Daoy (cell line): ENCODE measurements at regions not wholly inside any gene's neighbourhood (a gene's known extent, or its start where the extent isn't known, plus 50 kb on each side); places are given as distances from the start of the nearest gene placed in this dataset.
"Not testable (repeated sequence)": the region's sequence is repeated elsewhere in the genome, so short reads cannot be mapped to it uniquely, and the experiment has no call there.

ENCODE experiments used
- DNase-seq: peaks from one replicate; pipeline ENCODE4 v3.0.0-alpha.2; 2015; ENCODE audit warnings: low read depth

DNA sequence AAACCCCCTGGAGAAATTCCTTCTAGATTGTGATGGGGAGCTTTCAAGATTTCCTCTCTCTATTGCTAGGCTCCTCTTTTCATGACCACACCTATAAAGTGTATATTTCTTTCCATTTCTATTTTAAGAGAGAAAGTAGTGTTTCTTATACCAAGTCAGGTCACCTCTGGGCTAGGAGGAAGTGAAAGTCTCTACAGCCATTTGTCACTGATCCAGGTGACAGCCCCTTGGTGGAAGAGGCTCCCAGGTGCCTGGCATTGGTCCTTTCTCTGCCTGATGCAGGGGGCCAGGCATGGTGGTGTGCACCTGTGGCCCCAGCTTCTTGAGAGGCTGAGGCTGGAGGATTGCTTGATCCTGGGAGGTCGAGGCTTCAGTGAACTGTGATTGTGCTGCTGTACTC, 64.7 kb downstream of the DHCR7 start:
- no peak for DNase-seq

GRCh38 chr11:71381781-71382505, 66.2 kb downstream of the DHCR7 start:
- DNase-seq, result no peak

DNA sequence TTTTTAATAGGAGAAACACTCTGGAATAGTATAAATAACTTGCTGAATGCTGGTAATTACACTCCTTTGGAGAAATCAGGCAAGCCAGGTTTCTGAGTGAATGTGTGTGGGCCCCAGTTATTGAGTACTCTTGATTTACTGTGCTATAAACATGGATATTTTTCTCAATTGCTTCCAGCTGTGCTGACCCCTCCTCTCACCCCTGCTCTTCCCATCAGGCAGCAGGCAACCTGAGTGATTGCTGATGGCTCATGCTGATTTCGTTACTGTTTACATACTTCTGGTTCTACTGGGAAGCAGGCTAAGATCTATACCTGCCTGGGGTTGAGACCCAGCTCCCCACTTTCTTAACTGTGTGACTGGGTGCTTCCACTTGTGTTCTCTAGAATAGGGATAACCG, 68.5 kb downstream of the DHCR7 start:
- no peak for DNase-seq

DNA sequence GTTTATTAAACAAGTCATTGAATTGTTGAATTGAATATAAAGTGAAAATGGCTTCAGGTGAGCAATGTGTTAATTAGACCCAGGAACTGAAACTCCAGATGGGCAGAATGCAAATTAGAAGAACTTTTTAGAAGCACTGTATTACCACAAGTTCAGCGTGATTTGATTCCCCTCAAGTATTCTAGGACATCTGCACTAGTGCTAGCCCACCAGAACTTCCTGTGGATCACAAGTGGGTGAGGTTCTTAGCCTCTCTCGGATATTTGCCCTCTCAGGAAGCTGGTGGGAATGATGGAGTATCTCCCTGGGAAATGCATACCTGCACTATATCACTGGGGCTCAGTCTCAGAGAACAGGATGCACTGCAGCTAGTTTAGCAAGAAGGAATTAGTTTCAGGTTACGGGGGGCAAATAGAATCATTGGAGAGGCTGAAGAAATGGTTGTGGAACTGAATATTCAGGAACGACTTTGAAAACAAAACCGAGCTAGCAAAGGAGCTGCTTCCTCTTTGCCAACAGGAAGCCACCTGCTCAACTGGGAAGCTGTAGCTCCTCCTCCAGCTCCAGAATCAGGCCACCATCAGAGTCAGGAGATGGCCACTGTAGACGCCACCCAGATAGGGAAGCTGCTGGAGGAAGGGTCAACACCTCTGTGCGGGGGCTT, 74.3 kb downstream of the DHCR7 start:
- DNase-seq, result no peak

GRCh38 chr11:71372693-71373657, 75.2 kb downstream of the DHCR7 start:
- no peak for DNase-seq

DNA sequence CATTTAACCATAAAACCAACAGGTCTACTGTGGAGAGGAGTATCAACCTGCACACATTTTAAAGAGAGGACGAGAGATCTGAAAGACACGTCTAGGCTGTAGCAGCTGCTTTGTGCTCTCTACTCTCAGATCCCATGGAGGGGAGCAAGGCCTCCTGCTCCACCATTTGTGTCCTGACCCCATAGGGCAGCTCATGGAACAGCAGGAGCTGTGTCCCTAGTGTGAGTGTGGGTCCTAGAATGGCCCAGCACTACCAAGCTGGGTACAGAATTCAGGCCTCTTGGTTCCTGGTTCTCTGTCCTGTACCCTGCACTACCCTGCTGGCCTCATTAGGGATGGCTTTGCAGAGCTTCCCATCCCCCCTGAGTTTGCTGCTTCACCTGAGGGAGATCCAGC, 76.5 kb downstream of the DHCR7 start:
- DNase-seq, result no peak

GRCh38 chr11:71370895-71371673, 77.1 kb downstream of the DHCR7 start:
- DNase-seq, result no peak

DNA sequence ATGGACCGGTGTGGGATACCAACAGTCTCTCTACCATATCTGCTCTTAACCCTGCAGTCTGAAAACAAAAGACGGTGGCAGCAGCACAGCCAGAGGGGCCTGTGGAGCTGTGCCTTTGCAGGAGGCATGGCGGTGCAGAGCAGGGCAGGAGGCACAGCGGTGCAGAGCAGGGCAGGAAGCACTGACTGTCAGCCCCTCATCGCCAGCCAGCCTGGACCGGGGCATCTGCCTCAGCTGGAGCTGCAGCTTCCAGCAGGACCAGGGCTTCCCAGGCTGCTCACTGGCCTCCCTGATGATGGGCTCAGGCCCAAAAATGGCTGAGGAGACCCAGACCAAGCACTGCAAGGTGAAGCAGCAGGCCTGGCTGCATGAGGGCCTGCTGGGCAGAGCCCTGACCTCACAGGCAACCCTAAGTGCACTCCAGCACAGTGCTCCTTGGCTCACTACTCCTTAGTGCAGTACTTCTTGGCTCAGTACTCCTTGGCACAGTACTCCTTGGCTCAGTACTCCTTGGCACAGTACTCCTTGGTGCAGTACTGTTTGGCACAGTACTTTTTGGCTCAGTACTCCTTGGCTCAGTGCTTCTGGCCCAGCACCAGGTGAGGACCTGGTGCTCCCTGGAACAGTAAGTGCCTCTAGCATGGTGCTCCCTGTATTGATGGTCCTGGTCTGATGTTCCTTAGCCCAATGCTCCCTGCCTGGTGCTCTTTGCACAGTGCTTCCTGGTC, 78.0 kb downstream of the DHCR7 start:
- no peak for DNase-seq

GRCh38 chr11:71369411-71369810, 78.8 kb downstream of the DHCR7 start:
- DNase-seq, result no peak

- DNase-seq, result no peak
These were observed 79.2 kb downstream of the DHCR7 start for GRCh38 chr11:71368966-71369365.

DNA sequence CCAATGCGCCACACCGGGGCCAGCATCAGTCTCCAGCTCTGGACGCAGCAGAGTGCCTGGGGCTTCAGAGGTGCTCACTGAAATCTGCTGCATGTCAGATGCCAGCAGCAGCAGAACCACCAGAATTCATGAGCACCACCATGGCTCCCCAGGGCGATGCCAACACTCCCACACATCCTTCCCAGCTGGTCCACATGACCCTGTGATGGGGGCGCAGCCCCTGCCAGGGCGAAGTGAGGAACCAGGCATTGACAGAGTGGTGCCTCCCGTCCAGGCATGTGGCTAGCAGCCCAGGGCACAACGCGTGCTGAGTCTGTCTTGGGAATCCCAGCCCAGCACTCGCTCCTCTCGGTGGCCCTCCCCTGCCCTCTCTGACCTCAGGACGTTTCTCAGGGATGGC, 80.4 kb downstream of the DHCR7 start:
- DNase-seq, result no peak

- not testable (repeated sequence) for DNase-seq
These were observed 80.9 kb downstream of the DHCR7 start for GRCh38 chr11:71367276-71367675.

DNA sequence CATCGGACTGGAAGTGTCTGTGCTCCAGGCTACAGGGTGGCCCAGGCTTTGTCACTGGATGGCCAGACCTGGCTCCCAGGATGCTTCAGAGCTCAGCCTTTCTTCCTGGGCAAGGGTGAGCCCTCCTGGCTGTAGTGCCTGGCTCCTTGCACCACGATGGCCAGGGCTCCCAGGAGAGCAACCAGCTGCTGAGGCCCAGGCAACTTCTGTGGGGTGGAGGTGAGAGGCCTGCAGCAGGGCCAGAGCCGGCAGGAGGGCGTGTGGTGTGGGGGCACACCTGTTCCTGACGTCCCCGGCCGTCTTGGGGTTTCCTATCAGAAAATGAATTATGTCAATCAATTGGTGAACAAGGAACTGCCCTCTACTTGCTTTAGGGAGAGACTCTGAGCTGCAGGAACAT, 82.1 kb downstream of the DHCR7 start:
- DNase-seq, result no peak

- DNase-seq, result no peak
These were observed 82.6 kb downstream of the DHCR7 start for GRCh38 chr11:71365626-71366025.

- no peak for DNase-seq
These were observed 83.4 kb downstream of the DHCR7 start for GRCh38 chr11:71364806-71365205.

GRCh38 chr11:71364176-71364671, 84.0 kb downstream of the DHCR7 start:
- DNase-seq, result no peak

- DNase-seq, result no peak
These were observed 84.5 kb downstream of the DHCR7 start for GRCh38 chr11:71363721-71364120.

- no peak for DNase-seq
These were observed 89.1 kb downstream of the DHCR7 start for GRCh38 chr11:71358963-71359567.

- no peak for DNase-seq
These were observed 90.0 kb downstream of the DHCR7 start for GRCh38 chr11:71358122-71358728.

DNA sequence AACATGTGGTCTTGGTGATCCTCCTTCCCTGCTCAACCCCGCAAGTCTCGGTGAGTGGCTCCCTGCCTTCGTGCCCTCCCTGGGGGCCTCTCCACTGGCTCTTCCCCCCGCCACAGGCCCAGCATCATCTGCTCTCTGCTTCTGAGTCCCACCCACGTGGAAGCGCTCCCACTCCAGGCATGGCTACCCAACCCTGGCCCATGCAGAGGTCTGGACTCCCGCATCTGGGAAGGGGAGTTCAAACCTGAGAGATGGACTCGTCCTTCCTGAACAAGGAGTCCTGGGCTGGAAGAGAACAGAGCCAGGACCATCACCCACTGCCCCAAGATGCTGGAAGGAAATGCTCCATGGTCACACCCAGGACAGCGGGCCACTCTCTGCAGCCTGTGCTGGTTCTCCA, 90.8 kb downstream of the DHCR7 start:
- no peak for DNase-seq
